SK-N-MC (cell line): ENCODE measurements at regions not wholly inside any gene's neighbourhood (a gene's known extent, or its start where the extent isn't known, plus 50 kb on each side); places are given as distances from the start of the nearest gene placed in this dataset.

Source experiments
- DNase-seq: peaks from one replicate; pipeline ENCODE4 v3.0.0-alpha.2; 2011; ENCODE audit warnings: low read depth, low spot score
- H3K27ac ChIP-seq: fragments of 200-600 bp; sonication (generic); 2 replicates; pipeline ENCODE4 v1.5.1; 2016; ENCODE audit warnings: mixed run types
- H3K36me3 ChIP-seq: fragments of 200-600 bp; sonication (generic); 2 replicates; pipeline ENCODE4 v1.6.1; 2017; ENCODE audit warnings: antibody characterized with exemption, low read length, mixed read lengths; ENCODE audit not compliant: insufficient read depth
- H3K4me3 ChIP-seq: fragments of 200-600 bp; sonication (generic); 2 replicates; pipeline ENCODE4 v1.5.1; 2016
- H3K9ac ChIP-seq: fragments of 200-600 bp; sonication (generic); 2 replicates; pipeline ENCODE4 v1.8.0; 2017; ENCODE audit warnings: mixed run types, mixed read lengths; ENCODE audit not compliant: insufficient read length
- H3K9me3 ChIP-seq: fragments of 200-600 bp; sonication (generic); 2 replicates; pipeline ENCODE4 v1.6.1; 2017; ENCODE audit warnings: low read depth, mild to moderate bottlenecking, antibody characterized with exemption, low read length, moderate library complexity, mixed read lengths
- EZH2 ChIP-seq: fragments of 200-600 bp; sonication (generic); IDR thresholded peaks from one replicate; pipeline ENCODE4 v1.6.1; 2017; ENCODE audit warnings: antibody characterized with exemption
- FOXP2 ChIP-seq: optimal IDR thresholded peaks from 2 replicates; pipeline ENCODE3; 2011; ENCODE audit warnings: mild to moderate bottlenecking, moderate library complexity; ENCODE audit not compliant: insufficient read depth; ENCODE audit errors: extremely low read length, control extremely low read depth
- POLR2AphosphoS5 ChIP-seq: IDR thresholded peaks from 2 replicates; pipeline ENCODE4 v1.6.1; 2012; ENCODE audit warnings: mild to moderate bottlenecking, low read depth, low read length, borderline replicate concordance

GRCh38 chr4:117777721-117778120, 256.6 kb upstream of the NDST3 start:
- no peak for DNase-seq
- no peaks in the 10 kb centered on the region for H3K9me3 ChIP-seq
- H3K4me3 ChIP-seq: no peak overlapping the region
- no peak overlapping the region for H3K9ac ChIP-seq
- no peak for TF ChIP-seq EZH2
- TF ChIP-seq POLR2AphosphoS5: no peak
- no peak for TF ChIP-seq FOXP2
- no peak overlapping the region for H3K27ac ChIP-seq
- no peaks in the 10 kb centered on the region for H3K36me3 ChIP-seq

- Histone ChIP-seq H3K4me3 (no peak overlapping the region), H3K36me3 (no peaks in the 10 kb centered on the region), H3K9ac (no peak overlapping the region), H3K27ac (no peak overlapping the region), H3K9me3 (no peaks in the 10 kb centered on the region)
- no peak for TF ChIP-seq POLR2AphosphoS5
- no peak for TF ChIP-seq EZH2
- no peak for TF ChIP-seq FOXP2
- no peak for DNase-seq
Observed at GRCh38 chr4:117783716-117784115, 250.6 kb upstream of the NDST3 start.

GRCh38 chr4:117784266-117784665, 250.0 kb upstream of the NDST3 start:
- Histone ChIP-seq H3K4me3 (no peak overlapping the region), H3K9me3 (no peaks in the 10 kb centered on the region), H3K27ac (no peak overlapping the region), H3K36me3 (no peaks in the 10 kb centered on the region), H3K9ac (no peak overlapping the region)
- TF ChIP-seq EZH2 (no peak), FOXP2 (no peak), POLR2AphosphoS5 (no peak)
- no peak for DNase-seq

GRCh38 chr4:117786566-117786965, 247.7 kb upstream of the NDST3 start:
- Histone ChIP-seq H3K9me3 (no peaks in the 10 kb centered on the region), H3K4me3 (no peak overlapping the region), H3K36me3 (no peaks in the 10 kb centered on the region), H3K9ac (no peak overlapping the region), H3K27ac (no peak overlapping the region)
- DNase-seq: no peak
- no peak for TF ChIP-seq POLR2AphosphoS5
- no peak for TF ChIP-seq FOXP2
- TF ChIP-seq EZH2: no peak

GRCh38 chr4:117793845-117794480, 240.3 kb upstream of the NDST3 start:
- no peaks in the 10 kb centered on the region for H3K36me3 ChIP-seq
- no peaks in the 10 kb centered on the region for H3K9me3 ChIP-seq
- H3K4me3 ChIP-seq: no peak overlapping the region
- H3K27ac ChIP-seq: no peak overlapping the region
- no peak overlapping the region for H3K9ac ChIP-seq
- no peak for DNase-seq
- no peak for TF ChIP-seq FOXP2
- TF ChIP-seq EZH2: no peak
- TF ChIP-seq POLR2AphosphoS5: no peak

GRCh38 chr4:117796677-117797076, 237.6 kb upstream of the NDST3 start:
- Histone ChIP-seq H3K9me3 (no peaks in the 10 kb centered on the region), H3K9ac (no peak overlapping the region), H3K4me3 (no peak overlapping the region), H3K36me3 (no peaks in the 10 kb centered on the region), H3K27ac (no peak overlapping the region)
- TF ChIP-seq EZH2 (no peak), FOXP2 (no peak), POLR2AphosphoS5 (no peak)
- no peak for DNase-seq

GRCh38 chr4:117800636-117801035, 233.7 kb upstream of the NDST3 start:
- no peak overlapping the region for H3K4me3 ChIP-seq
- DNase-seq: no peak
- no peak overlapping the region for H3K9ac ChIP-seq
- TF ChIP-seq POLR2AphosphoS5 (no peak), FOXP2 (no peak)
- no peaks in the 10 kb centered on the region for H3K36me3 ChIP-seq
- peaks cover 8% of the 10 kb centered on the region; the same call in 1 of the 2 replicates for H3K9me3 ChIP-seq
- H3K27ac ChIP-seq: no peak overlapping the region

- DNase-seq: no peak
- Histone ChIP-seq H3K9me3 (peaks cover 8% of the 10 kb centered on the region; the same call in 1 of the 2 replicates), H3K4me3 (peak overlapping the region; percentile 46; the same call in 1 of the 2 replicates), H3K36me3 (no peaks in the 10 kb centered on the region), H3K9ac (peak overlapping the region; percentile 39), H3K27ac (peak overlapping the region; percentile 68)
- TF ChIP-seq POLR2AphosphoS5: no peak
- TF ChIP-seq EZH2: no peak
- no peak for TF ChIP-seq FOXP2
Observed at GRCh38 chr4:117801756-117802155, 232.5 kb upstream of the NDST3 start.

- Histone ChIP-seq H3K4me3 (no peak overlapping the region), H3K9me3 (no peaks in the 10 kb centered on the region), H3K9ac (no peak overlapping the region), H3K36me3 (no peaks in the 10 kb centered on the region), H3K27ac (no peak overlapping the region)
- TF ChIP-seq FOXP2: no peak
- no peak for TF ChIP-seq EZH2
- no peak for TF ChIP-seq POLR2AphosphoS5
- DNase-seq: no peak
Observed at GRCh38 chr4:117811731-117812130, 222.6 kb upstream of the NDST3 start.
